AG08395 (cell line): ENCODE measurements at regions not wholly inside any gene's neighbourhood (a gene's known extent, or its start where the extent isn't known, plus 50 kb on each side); places are given as distances from the start of the nearest gene placed in this dataset.

Source experiments
- DNase-seq: peaks from one replicate; pipeline ENCODE4 v3.0.0; 2012; ENCODE audit warnings: mixed read lengths, low spot score

DNA sequence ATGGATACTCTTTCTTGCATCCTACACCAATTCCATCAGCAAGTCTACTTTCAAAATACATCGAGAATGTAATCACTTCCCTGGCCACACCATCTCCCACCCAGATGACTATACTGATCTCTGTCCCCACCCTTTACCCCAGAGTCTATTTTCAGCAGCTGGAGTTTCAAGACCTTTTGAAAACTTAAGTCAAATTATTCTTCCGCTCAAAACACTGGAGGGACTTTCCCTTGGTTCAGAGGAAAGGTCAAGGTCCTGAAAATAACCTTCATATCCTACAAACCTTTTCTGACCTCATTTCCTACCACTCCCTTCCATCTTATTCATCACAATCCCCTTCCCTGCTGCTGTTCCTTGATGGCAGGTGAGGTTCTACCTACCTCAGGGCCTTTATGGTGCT, 58.8 kb upstream of the LYPD6 start:
- DNase-seq = no peak

- DNase-seq = peak; percentile 20
Observed at GRCh38 chr2:149278161-149278871, 52.1 kb upstream of the LYPD6 start.

DNA sequence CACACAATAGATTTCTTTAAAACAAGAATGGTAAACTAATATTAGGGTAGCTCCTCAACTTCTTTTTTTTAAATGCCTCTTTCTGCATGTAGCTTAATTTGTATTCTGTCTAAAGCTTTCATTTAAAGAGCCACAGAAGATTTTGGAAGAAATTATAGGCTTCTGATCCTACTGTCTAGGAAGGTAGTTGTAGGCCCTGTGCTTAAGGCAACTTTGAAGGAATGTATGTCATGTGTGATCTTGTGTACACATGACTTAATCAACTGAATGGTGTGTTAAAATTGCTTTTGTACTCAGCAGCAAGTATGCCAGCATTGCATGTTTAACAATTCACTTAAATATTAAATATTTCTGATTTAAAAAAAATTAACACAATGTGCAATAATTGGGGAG, 51.5 kb upstream of the LYPD6 start:
- DNase-seq = no peak
